NCI-H460 (cell line): ENCODE measurements at regions not wholly inside any gene's neighbourhood (a gene's known extent, or its start where the extent isn't known, plus 50 kb on each side); places are given as distances from the start of the nearest gene placed in this dataset.

Experiments
- DNase-seq: peaks from one replicate; pipeline ENCODE4 v3.0.0-alpha.2; 2016; ENCODE audit warnings: low read depth; ENCODE audit errors: extremely low read depth

- peak; percentile 87 for DNase-seq
These were observed 290.0 kb downstream of the ACTL7B start for GRCh38 chr9:108565651-108566378.

GRCh38 chr9:108562176-108562575, 293.6 kb downstream of the ACTL7B start:
- DNase-seq = no peak

GRCh38 chr9:108559432-108559831, 296.4 kb downstream of the ACTL7B start:
- no peak for DNase-seq

- DNase-seq = no peak
These were observed 301.0 kb downstream of the ACTL7B start for GRCh38 chr9:108554831-108555230.

- peak; percentile 9 for DNase-seq
These were observed 302.6 kb downstream of the ACTL7B start for GRCh38 chr9:108553111-108553635.

- peak; percentile 11 for DNase-seq
These were observed 303.2 kb downstream of the ACTL7B start for GRCh38 chr9:108552459-108553040.

- DNase-seq = peak; percentile 23
These were observed 304.6 kb downstream of the ACTL7B start for GRCh38 chr9:108551030-108551841.

GRCh38 chr9:108550106-108550505, 305.7 kb downstream of the ACTL7B start:
- no peak for DNase-seq

GRCh38 chr9:108549184-108549583, 306.6 kb downstream of the ACTL7B start:
- DNase-seq = no peak

- DNase-seq = no peak
These were observed 308.2 kb downstream of the ACTL7B start for GRCh38 chr9:108547411-108548135.

GRCh38 chr9:108546215-108546614, 309.6 kb downstream of the ACTL7B start:
- DNase-seq = no peak

GRCh38 chr9:108545436-108545835, 310.4 kb downstream of the ACTL7B start:
- DNase-seq = no peak

GRCh38 chr9:108544866-108545265, 310.9 kb downstream of the ACTL7B start:
- no peak for DNase-seq

GRCh38 chr9:108543251-108543778, 312.5 kb downstream of the ACTL7B start:
- DNase-seq = no peak

GRCh38 chr9:108537756-108538155, 318.0 kb downstream of the ACTL7B start:
- no peak for DNase-seq

- DNase-seq = no peak
These were observed 318.8 kb downstream of the ACTL7B start for GRCh38 chr9:108536836-108537601.

GRCh38 chr9:108535526-108535925, 320.3 kb downstream of the ACTL7B start:
- DNase-seq = peak; percentile 16

- DNase-seq = peak; percentile 4
These were observed 321.0 kb downstream of the ACTL7B start for GRCh38 chr9:108534741-108535140.

- no peak for DNase-seq
These were observed 325.6 kb downstream of the ACTL7B start for GRCh38 chr9:108530141-108530540.

GRCh38 chr9:108528231-108528630, 327.6 kb downstream of the ACTL7B start:
- no peak for DNase-seq
